HG03575 (cell line): ENCODE measurements at regions not wholly inside any gene's neighbourhood (a gene's known extent, or its start where the extent isn't known, plus 50 kb on each side); places are given as distances from the start of the nearest gene placed in this dataset.

Source experiments
- ATAC-seq: cut with Tn5 transposase; IDR thresholded peaks from one replicate; pipeline ENCODE4 v1.9.1; 2021; ENCODE audit not compliant: unreplicated experiment, insufficient number of reproducible peaks, low FRiP score; ENCODE audit errors: extremely low read depth

- no peak for ATAC-seq
Measured at GRCh38 chr9:27722866-27723265, 149.6 kb upstream of the C9orf72 start.

- ATAC-seq, result no peak
Measured at GRCh38 chr9:27726244-27727081, 153.2 kb upstream of the C9orf72 start.

- no peak for ATAC-seq
Measured at GRCh38 chr9:27732494-27732893, 159.2 kb upstream of the C9orf72 start.

GRCh38 chr9:27743490-27743889 is 170.2 kb upstream of the C9orf72 start:
- ATAC-seq, result no peak

GRCh38 chr9:27747450-27747849 is 174.2 kb upstream of the C9orf72 start:
- ATAC-seq, result no peak

- no peak for ATAC-seq
Measured at GRCh38 chr9:27749838-27750237, 176.6 kb upstream of the C9orf72 start.

- no peak for ATAC-seq
Measured at GRCh38 chr9:27750566-27750965, 177.3 kb upstream of the C9orf72 start.

GRCh38 chr9:27752069-27752468 is 178.8 kb upstream of the C9orf72 start:
- no peak for ATAC-seq

- ATAC-seq, result no peak
Measured at GRCh38 chr9:27755846-27756245, 182.6 kb upstream of the C9orf72 start.

- no peak for ATAC-seq
Measured at GRCh38 chr9:27756418-27756817, 183.1 kb upstream of the C9orf72 start.

GRCh38 chr9:27763831-27764230 is 190.6 kb upstream of the C9orf72 start:
- no peak for ATAC-seq

GRCh38 chr9:27765266-27766072 is 192.2 kb upstream of the C9orf72 start:
- ATAC-seq, result no peak

- no peak for ATAC-seq
Measured at GRCh38 chr9:27766073-27766835, 193.0 kb upstream of the C9orf72 start.

GRCh38 chr9:27768781-27769180 is 195.5 kb upstream of the C9orf72 start:
- no peak for ATAC-seq

- no peak for ATAC-seq
Measured at GRCh38 chr9:27770541-27770940, 197.3 kb upstream of the C9orf72 start.

GRCh38 chr9:27771803-27772545 is 198.7 kb upstream of the C9orf72 start:
- ATAC-seq, result no peak

- ATAC-seq, result no peak
Measured at GRCh38 chr9:27784847-27785713, 211.8 kb upstream of the C9orf72 start.

GRCh38 chr9:27785714-27786100 is 212.4 kb upstream of the C9orf72 start:
- no peak for ATAC-seq
